ENCODE measurements at regions not wholly inside any gene's neighbourhood (a gene's known extent, or its start where the extent isn't known, plus 50 kb on each side); places are given as distances from the start of the nearest gene placed in this dataset.
"Not testable (repeated sequence)": the region's sequence is repeated elsewhere in the genome, so short reads cannot be mapped to it uniquely, and the experiment has no call there.

DNA sequence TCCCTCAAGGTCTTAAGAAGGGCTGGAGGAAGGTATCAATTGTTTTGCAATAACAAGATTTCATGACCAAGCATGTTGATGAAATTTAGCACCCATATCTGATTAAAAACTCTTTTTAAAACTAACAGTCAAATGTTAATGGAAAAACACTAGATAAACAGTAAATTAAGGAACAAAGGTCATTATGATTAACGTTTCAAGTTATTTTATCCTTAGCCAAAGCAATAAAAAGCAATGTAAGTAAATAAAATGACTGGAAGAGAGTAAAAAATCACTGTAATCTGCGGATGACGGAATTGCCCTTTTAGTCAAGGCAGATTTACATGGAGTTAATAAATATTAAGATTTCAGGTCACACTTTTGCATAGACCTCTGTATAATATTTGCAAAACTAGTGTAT is 179.5 kb upstream of the KLF6 start:
- DNase-seq = no peak

- no peak for DNase-seq
Measured at GRCh38 chr10:3963191-3963673, 178.2 kb upstream of the KLF6 start.

DNA sequence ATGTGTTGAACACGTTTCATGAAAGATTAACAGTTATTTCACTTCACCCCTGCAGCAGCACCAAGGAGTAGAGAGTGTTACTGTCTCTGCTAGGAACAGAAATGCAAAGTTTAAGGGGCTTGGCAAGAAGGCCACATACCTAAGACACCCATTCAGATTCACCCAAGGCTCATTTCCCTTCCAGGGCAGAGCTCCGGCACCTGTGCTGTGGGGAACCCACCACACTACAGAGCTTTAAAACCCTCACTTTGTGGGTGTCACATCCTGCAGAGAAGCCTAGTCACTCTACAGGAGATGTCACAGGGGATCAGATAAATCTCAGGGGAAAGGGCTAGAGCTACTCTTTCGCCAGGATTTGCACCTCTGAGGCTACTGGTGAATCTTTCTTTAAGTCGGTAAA is 176.1 kb upstream of the KLF6 start:
- DNase-seq = no peak

DNA sequence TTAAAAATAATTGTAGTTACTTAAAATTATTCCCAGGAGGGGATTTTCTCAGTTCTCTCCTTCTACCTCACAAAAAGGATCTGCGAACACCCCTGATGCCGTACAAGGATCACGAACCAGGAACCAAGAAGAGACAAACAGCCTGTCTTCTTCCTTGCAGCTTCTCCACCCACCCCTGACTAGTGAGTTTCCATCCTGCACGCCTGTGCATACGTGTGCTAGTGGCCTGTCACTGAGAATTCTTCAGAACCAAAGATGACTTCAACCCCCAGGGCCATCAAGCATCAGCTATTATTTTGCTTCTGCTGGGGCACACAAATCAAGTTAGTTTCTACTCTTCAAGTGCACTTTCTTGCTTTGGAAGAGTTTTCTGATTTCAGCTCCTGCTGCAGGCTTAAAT is 175.5 kb upstream of the KLF6 start:
- DNase-seq = no peak

DNA sequence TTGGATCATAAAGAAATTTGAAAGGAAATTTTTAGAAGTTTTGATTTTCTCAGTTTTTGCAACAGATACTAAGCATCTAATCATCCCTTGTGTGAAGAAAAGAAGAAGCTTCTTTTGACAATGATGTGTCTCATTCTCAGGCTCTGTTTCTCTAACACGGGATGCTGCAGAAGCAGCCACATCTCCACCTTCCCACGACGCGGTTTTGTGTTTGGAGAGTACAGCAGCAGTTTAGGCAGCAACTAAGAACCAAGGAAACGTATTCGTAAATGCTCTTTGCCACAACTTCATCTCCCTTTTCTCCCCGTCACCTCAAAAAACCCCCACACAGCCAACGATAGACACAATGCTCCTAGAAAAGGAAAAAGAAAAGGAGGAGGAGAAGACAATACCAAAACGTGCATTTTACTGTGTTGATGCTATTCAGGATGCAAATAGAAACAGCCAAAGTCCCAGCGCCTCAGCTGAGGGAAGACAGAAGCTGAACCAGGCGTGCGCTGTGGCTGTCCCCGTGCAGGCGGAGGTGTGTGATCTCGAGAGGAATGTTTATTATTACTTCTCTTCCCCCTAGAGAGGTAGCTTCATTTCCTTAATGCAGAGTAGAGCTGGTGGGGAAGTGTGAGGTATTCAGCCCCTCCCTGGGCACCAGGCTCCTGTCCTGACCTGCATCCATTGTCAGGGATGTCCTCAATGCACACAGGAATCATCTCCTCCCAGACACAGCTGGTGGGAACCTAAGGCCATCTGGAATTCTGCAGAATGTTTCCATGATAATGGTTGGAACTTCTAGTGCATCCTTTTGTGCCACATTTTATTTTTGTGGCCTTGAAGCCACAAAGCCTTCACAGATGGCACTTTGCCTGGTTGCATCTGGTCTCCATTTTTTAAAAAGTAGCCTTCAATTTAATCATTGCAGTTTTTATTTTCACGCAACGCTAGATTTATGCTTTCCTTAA is 174.6 kb upstream of the KLF6 start:
- no peak for DNase-seq

GRCh38 chr10:3958472-3958996 is 173.5 kb upstream of the KLF6 start:
- no peak for DNase-seq

DNA sequence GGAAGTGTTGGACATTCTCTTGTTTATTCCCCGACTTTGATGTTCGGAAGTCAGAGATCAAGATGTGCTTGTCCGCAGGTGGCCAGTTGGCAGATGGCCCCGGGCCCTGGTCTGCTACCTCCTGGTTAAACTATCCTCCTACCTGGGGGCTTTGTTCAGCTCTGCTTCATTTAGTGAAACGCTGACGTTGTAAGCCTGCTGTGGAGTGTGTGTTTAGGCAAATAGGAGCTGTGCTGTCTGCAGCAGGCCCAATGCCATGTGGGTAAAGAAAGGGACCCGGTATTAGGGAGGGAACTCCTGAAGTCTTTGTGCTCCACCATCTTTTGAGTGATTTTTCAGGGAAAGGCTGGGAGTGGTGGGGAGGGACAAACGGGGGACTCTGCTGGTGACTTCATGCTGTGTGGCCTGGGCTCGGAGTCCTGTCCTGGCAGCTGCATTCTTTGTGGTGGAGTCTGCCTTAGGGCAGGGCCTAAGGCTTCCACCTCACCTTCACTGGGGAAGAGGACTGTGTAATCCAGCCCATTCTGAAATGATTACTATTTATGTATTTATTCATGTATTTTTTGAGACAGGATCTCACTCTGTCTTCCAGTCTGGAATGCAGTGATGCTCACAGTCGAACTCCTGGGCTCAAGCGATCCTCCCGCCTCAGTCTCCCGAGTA is 171.1 kb upstream of the KLF6 start:
- DNase-seq = no peak

GRCh38 chr10:3955493-3955892 is 170.5 kb upstream of the KLF6 start:
- no peak for DNase-seq

- no peak for DNase-seq
Measured at GRCh38 chr10:3954615-3955014, 169.6 kb upstream of the KLF6 start.

GRCh38 chr10:3954007-3954406 is 169.0 kb upstream of the KLF6 start:
- not testable (repeated sequence) for DNase-seq

DNA sequence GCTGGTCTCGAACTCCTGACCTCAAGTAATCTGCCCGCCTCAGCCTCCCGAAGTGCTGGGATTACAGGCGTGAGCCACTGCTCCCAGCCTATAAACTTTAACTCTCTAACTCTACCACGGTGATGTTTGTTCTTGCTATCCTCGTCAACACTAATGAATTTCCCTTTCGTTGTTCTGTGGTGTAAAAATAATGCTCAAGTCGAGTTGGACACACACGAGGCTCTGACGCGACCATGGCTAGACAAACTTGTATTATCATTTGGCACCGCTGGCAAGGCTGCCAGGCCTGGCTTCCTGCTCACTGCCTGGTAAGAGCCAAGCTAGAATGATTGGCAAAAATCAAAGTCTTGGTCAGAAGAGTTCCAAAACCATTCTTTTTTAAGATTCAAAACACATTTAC is 167.0 kb upstream of the KLF6 start:
- no peak for DNase-seq

DNA sequence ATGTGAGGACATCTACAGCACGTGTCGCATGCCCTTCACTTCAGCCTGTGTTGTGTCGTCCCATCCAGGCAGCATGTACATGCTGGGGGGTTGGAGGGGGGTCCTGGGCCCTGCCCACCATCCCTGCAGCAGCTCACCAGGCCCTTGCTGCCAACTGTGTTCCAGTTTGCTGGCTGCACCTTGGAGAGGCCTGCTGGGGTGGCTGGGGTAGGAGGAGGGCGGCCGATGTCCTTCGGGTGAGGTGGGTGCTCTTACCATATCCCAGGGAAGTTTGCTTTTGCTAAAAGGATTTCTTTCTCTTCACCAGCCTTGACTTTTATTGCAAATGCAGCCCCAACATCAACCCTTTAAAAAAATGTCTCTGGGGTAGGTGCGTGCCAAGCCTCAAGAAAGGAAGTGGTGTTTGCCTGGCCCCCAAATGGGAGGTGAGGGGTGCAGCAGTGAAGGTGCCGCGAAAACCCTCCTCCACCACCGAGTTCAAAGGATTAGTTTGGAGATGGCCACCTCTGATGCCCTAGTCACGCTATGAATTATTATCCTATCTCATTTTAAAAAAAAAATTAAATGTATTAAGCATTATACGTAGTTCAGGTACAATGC is 165.8 kb upstream of the KLF6 start:
- no peak for DNase-seq

DNA sequence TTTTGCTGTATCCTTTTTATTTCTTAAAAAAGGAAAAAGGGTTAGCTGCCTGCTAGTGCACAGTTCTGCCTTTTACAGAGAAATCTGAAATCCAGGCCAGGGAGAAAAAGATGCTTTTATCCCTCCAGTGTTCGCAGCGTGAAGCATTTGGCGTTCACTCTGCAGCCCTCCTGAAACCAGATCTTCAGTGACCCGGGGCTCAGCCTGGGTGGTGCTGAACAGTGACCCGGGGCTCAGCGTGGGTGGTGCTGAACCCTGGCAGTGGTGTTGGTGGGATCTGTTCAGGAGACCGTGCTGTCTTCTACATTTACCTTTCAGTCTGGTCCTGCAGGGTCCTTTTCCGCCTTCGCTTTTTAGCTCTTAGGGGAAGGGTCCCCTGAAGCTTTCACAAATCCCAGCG is 164.7 kb upstream of the KLF6 start:
- DNase-seq = no peak

- DNase-seq = no peak
Measured at GRCh38 chr10:3948843-3949242, 163.8 kb upstream of the KLF6 start.

DNA sequence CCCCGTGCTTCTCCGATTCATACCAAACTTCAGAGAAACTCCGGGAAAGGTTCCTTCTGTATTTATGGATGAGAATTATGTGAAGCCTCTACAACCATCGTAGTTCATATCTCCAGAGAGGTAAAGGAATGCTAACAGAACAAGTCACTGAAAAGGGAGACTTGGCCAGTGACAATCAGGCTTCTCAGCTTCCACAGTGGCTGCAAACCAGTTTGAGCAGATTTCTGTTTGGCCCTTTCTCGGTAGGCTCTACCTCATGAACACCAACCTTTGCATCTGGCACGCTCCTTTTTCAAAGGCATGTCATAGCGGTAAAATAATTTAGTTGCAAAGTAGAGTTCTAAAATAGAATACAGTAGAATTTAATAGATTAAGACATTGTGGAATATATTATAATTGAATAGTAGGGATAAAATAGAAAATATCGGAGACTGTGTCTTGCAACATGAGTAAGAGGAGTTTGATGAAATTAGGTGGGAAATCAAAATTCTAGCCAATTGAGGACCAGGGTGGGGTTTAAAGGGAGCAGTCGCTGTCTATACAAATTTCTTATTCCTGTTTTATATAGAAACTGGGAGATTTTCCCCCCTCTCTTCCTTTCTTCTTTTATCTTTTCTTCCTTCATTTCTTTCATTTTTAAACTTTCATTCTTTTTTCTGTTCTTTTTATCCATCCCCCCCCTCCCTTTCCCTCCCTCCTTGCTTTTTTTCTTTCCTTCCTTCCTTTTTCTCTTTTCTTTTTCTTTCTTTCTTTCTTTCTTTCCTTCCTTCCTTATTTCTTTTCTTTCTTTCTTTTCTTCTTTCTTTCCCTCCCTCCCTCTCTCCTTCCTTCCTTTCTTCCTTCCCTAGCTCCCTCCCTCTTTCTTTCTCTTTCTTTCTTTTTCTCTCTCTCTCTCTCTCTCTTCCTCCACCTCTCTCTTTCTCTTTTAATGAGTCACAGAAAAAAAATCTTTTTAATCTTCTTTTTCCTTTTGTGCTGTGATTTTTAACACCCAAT is 161.5 kb upstream of the KLF6 start:
- DNase-seq = no peak

- no peak for DNase-seq
Measured at GRCh38 chr10:3945026-3945425, 160.0 kb upstream of the KLF6 start.

GRCh38 chr10:3944591-3944990 is 159.6 kb upstream of the KLF6 start:
- no peak for DNase-seq

DNA sequence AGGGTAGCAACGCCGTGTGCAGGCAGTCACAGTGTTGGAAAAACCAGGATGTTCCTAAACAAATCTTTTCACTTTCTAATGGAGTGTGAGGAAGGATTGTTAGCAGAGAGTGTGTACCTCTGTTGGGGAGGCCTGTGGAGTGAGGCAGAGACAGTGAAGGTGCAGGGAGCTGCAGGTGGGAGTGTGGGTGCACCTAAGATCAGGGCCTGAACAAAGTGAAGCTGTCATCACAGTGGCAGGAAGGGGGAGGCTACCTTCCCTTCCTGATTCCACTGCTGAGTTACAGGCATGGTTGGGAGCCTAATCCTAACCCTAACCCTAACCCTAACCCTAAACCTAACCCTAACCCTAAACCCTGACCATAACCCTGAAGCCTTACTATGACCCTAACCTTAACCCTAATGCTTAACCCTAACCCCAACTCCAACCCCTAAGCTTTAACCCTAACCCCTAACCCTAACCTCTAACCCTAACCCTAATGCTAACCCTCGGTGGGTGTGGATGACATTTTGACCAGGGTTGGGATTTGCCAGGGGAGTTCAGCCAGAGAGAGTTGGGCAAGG is 158.8 kb upstream of the KLF6 start:
- no peak for DNase-seq

DNA sequence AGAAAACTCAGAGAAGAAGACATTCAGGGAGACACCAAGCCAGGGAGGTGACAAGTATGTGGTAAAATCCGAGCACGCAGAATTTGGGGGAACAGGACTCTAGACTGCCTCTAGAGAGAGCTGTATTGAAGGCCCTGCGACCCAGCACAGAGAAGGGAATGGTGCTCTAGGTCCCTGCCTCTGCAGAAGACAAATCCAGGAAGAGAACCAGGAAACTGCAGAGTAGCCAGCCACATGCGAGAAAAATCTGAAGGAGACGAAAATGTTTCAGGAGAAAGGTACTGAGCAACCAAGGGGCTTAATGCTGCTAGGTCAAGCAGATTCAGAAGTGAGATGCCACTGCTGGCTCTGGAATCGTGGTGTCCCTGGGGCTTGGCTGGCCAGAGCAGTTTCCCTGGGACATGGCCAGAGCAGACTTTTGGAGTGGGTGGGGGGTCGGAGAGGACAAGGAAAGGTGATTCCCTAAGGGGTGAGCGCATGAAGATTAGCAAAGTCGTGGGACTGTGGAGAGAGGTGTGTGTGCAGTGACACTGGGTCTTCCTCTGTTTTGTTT is 158.0 kb upstream of the KLF6 start:
- DNase-seq = no peak

DNA sequence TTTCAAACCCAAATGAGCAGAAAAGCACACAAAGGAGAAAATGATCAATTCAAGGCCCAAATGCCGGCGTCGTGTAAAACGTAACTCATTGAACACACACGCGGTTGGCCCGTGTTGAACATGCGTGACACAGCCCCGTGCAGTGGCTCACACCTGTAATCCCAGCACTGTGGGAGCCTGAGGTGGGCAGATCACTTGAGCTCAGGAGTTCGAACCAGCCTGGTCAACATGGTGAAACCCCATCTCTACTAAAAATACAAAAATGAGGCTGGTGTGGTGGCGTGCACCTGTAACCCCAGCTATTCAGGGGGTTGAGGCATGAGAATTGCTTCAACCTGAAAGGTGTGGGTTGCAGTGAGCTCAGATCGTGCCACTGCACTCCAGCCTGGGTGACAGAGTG is 156.7 kb upstream of the KLF6 start:
- no peak for DNase-seq

DNA sequence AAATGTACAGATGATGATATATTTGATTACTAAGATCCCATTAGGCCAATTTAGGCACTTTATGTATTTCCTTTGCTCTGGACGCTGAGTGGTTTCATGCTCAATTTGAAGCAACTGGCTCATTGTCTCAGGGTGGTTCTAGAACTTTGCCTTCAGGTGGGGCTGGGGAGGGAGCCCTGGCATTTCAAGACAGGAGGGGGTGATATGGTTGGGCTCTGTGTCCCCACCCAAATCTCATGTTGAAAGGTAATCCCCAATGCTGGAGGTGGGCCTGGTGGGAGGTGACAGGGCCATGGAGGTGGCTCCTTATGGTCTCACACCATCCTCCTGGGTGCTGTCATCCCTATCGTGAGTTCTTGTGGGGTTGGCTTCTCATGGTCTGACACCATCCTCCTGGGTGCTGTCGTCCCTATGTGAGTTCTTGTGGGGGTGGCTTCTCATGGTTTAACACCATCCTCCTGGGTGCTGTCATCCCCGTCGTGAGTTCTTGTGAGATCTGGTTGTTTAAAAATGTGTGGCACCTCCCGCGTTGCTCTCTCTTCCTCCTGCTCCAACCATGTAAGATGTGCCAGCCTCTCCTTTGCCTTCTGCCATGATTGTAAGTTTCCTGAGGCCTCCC is 151.5 kb upstream of the KLF6 start:
- no peak for DNase-seq

All from DMS79 treated with DMSO at 0.1 percent for 48 hours (cell line).